ENCODE measurements at regions not wholly inside any gene's neighbourhood (a gene's known extent, or its start where the extent isn't known, plus 50 kb on each side); places are given as distances from the start of the nearest gene placed in this dataset.

DNA sequence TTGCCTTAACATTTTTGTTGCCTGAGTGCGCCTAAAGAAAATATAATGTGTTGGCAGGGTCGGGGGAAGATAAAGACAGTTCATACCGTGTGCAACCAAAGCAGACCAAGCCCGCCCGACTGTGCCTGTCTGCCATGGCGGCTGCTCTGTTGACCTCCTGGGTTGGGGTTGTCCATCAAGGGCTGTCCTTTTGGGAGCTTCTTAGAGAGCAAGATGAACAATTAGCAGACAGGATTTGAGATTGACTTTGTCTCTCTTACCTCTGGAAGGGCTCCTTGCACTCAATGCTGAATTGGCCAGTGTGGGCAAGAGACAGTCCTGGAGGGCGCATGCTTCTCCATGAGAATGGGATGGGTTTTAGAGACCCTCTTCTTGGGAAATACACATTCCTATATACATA lies 319.6 kb downstream of the GLRX3 start:
- no peak overlapping the region for H3K4me3 ChIP-seq (replicated peaks; ENCODE audit: insufficient read depth, low read length)
- TF ChIP-seq, protein P1, sequence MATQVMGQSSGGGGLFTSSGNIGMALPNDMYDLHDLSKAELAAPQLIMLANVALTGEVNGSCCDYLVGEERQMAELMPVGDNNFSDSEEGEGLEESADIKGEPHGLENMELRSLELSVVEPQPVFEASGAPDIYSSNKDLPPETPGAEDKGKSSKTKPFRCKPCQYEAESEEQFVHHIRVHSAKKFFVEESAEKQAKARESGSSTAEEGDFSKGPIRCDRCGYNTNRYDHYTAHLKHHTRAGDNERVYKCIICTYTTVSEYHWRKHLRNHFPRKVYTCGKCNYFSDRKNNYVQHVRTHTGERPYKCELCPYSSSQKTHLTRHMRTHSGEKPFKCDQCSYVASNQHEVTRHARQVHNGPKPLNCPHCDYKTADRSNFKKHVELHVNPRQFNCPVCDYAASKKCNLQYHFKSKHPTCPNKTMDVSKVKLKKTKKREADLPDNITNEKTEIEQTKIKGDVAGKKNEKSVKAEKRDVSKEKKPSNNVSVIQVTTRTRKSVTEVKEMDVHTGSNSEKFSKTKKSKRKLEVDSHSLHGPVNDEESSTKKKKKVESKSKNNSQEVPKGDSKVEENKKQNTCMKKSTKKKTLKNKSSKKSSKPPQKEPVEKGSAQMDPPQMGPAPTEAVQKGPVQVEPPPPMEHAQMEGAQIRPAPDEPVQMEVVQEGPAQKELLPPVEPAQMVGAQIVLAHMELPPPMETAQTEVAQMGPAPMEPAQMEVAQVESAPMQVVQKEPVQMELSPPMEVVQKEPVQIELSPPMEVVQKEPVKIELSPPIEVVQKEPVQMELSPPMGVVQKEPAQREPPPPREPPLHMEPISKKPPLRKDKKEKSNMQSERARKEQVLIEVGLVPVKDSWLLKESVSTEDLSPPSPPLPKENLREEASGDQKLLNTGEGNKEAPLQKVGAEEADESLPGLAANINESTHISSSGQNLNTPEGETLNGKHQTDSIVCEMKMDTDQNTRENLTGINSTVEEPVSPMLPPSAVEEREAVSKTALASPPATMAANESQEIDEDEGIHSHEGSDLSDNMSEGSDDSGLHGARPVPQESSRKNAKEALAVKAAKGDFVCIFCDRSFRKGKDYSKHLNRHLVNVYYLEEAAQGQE (IDR thresholded peaks at IDR 0.05; ENCODE audit: insufficient replicate concordance, low read depth), result no peak
- TF ChIP-seq POLR2AphosphoS5 (IDR thresholded peaks at IDR 0.05; ENCODE audit: low read depth) (no peak), GABPA (IDR thresholded peaks at IDR 0.05; ENCODE audit: low read depth) (no peak), SPI1 (IDR thresholded peaks at IDR 0.05; ENCODE audit: borderline replicate concordance, low read depth) (no peak)
- TF ChIP-seq, protein P2, sequence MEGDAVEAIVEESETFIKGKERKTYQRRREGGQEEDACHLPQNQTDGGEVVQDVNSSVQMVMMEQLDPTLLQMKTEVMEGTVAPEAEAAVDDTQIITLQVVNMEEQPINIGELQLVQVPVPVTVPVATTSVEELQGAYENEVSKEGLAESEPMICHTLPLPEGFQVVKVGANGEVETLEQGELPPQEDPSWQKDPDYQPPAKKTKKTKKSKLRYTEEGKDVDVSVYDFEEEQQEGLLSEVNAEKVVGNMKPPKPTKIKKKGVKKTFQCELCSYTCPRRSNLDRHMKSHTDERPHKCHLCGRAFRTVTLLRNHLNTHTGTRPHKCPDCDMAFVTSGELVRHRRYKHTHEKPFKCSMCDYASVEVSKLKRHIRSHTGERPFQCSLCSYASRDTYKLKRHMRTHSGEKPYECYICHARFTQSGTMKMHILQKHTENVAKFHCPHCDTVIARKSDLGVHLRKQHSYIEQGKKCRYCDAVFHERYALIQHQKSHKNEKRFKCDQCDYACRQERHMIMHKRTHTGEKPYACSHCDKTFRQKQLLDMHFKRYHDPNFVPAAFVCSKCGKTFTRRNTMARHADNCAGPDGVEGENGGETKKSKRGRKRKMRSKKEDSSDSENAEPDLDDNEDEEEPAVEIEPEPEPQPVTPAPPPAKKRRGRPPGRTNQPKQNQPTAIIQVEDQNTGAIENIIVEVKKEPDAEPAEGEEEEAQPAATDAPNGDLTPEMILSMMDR (IDR thresholded peaks at IDR 0.05; ENCODE audit: insufficient read depth, low read length), result no peak
- no peak overlapping the region for H3K27ac ChIP-seq (replicated peaks)
- no peak for DNase-seq (ENCODE audit: low read depth in 1 of 2, low spot score in 1 of 2)
- H3K27me3 ChIP-seq (ENCODE audit: insufficient read depth, poor library complexity, severe bottlenecking), result no peaks in the 10 kb centered on the region

DNA sequence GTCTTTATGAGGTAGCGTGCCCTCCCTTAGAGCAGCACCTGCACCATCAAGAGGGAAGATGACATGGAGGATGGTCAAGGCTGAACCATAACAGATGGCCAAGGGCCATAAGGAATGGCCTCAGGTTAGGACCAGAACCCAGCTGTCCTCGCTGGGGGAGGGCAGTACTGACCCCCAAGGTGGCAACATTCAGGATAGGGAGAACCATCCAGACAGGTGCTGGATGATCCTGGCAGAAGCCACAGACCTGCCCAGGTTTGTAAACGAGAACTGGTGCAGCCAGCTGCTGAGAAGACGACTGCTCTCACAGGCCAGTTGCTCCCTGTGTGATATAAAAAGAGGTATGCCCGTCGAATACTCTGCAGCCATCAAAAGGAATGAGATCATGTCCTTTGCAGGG lies 320.4 kb downstream of the GLRX3 start:
- Histone ChIP-seq H3K27me3 (ENCODE audit: insufficient read depth, poor library complexity, severe bottlenecking) (no peaks in the 10 kb centered on the region), H3K4me3 (replicated peaks; ENCODE audit: insufficient read depth, low read length) (no peak overlapping the region), H3K27ac (replicated peaks) (no peak overlapping the region)
- no peak for DNase-seq (ENCODE audit: low read depth in 1 of 2, low spot score in 1 of 2)
- TF ChIP-seq, protein P2 (IDR thresholded peaks at IDR 0.05; ENCODE audit: insufficient read depth, low read length), result no peak
- TF ChIP-seq SPI1 (IDR thresholded peaks at IDR 0.05; ENCODE audit: borderline replicate concordance, low read depth), result no peak
- TF ChIP-seq POLR2AphosphoS5 (IDR thresholded peaks at IDR 0.05; ENCODE audit: low read depth), result no peak
- TF ChIP-seq, protein P1 (IDR thresholded peaks at IDR 0.05; ENCODE audit: insufficient replicate concordance, low read depth), result no peak

DNA sequence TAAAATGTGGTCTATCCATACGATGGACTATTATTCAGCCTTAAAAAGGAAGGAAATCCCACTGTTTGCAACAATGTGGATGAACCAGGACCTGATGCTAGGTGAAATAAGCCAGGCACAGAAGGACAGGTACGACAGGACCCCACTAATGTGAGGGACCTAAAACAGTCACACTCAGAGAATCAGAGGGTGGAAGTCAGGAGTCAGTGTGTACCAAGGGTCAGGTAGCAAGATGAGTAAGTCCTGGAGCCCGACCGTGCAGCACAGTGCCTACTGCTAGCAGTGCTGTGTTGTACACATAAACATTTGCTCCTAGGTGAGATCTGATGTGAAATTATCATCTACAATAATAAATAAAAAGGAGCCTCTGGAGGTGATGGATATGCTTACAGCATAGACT lies 322.3 kb downstream of the GLRX3 start:
- Histone ChIP-seq H3K27me3 (ENCODE audit: insufficient read depth, poor library complexity, severe bottlenecking) (no peaks in the 10 kb centered on the region), H3K27ac (replicated peaks) (no peak overlapping the region), H3K4me3 (replicated peaks; ENCODE audit: insufficient read depth, low read length) (no peak overlapping the region)
- DNase-seq (ENCODE audit: low read depth in 1 of 2, low spot score in 1 of 2), result no peak
- TF ChIP-seq, protein P2 (IDR thresholded peaks at IDR 0.05; ENCODE audit: insufficient read depth, low read length), result no peak
- TF ChIP-seq POLR2AphosphoS5 (IDR thresholded peaks at IDR 0.05; ENCODE audit: low read depth) (no peak), GABPA (IDR thresholded peaks at IDR 0.05; ENCODE audit: low read depth) (no peak), SPI1 (IDR thresholded peaks at IDR 0.05; ENCODE audit: borderline replicate concordance, low read depth) (no peak)
- TF ChIP-seq, protein P1 (IDR thresholded peaks at IDR 0.05; ENCODE audit: insufficient replicate concordance, low read depth), result no peak
